ENCODE measurements at regions not wholly inside any gene's neighbourhood (a gene's known extent, or its start where the extent isn't known, plus 50 kb on each side); places are given as distances from the start of the nearest gene placed in this dataset.

DNA sequence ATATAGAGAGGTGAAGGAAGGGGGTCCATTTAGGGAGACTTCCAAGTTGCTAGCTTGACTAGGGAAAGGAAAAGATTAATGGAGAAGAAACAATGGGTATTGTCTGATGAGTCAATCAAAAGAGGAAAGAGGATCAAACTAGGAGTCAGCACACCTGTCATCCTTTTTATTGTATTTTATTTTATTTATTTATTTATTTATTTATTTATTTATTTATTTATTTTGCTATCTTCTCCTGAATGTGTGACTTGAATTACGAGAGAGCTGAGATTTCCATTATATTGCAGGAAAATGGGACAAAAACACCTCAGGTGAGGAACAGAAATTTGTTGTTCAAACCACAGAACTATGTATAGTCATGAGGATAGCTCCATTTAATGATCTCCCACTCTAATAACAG is 58.9 kb downstream of the NUDT11 start:
- H3K36me3 Mint-ChIP-seq (ENCODE audit: low read depth), result no peaks in the 10 kb centered on the region
- no peak for DNase-seq
- H3K9me3 ChIP-seq (ENCODE audit: control insufficient read depth in 1 of 2, insufficient read depth in 1 of 2, low read length in 2 of 2), result no peaks in the 10 kb centered on the region
- no peaks in the 10 kb centered on the region for H3K27me3 Mint-ChIP-seq
- TF ChIP-seq, protein P1, sequence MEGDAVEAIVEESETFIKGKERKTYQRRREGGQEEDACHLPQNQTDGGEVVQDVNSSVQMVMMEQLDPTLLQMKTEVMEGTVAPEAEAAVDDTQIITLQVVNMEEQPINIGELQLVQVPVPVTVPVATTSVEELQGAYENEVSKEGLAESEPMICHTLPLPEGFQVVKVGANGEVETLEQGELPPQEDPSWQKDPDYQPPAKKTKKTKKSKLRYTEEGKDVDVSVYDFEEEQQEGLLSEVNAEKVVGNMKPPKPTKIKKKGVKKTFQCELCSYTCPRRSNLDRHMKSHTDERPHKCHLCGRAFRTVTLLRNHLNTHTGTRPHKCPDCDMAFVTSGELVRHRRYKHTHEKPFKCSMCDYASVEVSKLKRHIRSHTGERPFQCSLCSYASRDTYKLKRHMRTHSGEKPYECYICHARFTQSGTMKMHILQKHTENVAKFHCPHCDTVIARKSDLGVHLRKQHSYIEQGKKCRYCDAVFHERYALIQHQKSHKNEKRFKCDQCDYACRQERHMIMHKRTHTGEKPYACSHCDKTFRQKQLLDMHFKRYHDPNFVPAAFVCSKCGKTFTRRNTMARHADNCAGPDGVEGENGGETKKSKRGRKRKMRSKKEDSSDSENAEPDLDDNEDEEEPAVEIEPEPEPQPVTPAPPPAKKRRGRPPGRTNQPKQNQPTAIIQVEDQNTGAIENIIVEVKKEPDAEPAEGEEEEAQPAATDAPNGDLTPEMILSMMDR (IDR thresholded peaks at IDR 0.05), result no peak
- POLR2A ChIA-PET, result no interaction called here
- no peak overlapping the region for H3K4me3 Mint-ChIP-seq
- H3K4me1 Mint-ChIP-seq (ENCODE audit: low read depth), result no peaks in the 10 kb centered on the region
- no peaks in the 10 kb centered on the region for H3K27me3 ChIP-seq (ENCODE audit: control insufficient read depth in 1 of 2, insufficient read depth in 2 of 2, low read length in 2 of 2)
- CTCF ChIA-PET, result interaction anchor here (2.1 kb wide), 1 partner anchor 17 kb away, joined by 7 read pairs; no protein-coding TSS in a partner anchor
- H3K27ac ChIP-seq (ENCODE audit: low read depth in 1 of 2, low read length in 2 of 2), result no peak overlapping the region
- H3K27ac Mint-ChIP-seq, result no peak overlapping the region
- no peak overlapping the region for H3K4me3 ChIP-seq (ENCODE audit: low read length)
- H3K36me3 ChIP-seq (ENCODE audit: insufficient read depth, low read length), result no peaks in the 10 kb centered on the region
- intact Hi-C loops (cut with DNase I, micrococcal nuclease), result no loop called here
- no peaks in the 10 kb centered on the region for H3K9me3 Mint-ChIP-seq
- H3K4me1 ChIP-seq (ENCODE audit: insufficient read depth, low read length), result no peaks in the 10 kb centered on the region
- ATAC-seq (ENCODE audit: poor library complexity), result no peak

DNA sequence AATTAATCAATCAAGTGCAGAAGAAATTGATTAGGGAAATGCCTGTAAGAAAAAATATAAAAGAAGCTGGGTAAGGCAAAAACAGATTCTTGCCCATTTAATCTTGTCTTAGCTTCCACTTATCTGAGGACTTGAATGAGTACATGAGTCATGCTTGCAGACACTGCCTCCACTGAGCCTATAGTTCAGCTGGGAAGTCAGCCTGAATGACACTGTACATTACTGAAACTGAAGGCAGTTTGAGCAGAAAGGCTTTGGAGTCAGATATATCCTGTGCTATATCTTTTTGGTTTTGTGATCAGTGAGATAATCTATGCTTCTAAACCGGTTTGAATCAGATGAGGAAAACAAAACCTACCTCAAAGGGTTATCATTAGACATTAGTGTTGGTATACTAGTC is 61.3 kb downstream of the NUDT11 start:
- Mint-ChIP-seq H3K27ac (no peak overlapping the region), H3K36me3 (ENCODE audit: low read depth) (no peaks in the 10 kb centered on the region), H3K4me1 (ENCODE audit: low read depth) (no peaks in the 10 kb centered on the region), H3K4me3 (no peak overlapping the region), H3K9me3 (no peaks in the 10 kb centered on the region), H3K27me3 (no peaks in the 10 kb centered on the region)
- intact Hi-C loops (cut with DNase I, micrococcal nuclease), result no loop called here
- Histone ChIP-seq H3K4me1 (ENCODE audit: insufficient read depth, low read length) (no peaks in the 10 kb centered on the region), H3K27me3 (ENCODE audit: control insufficient read depth in 1 of 2, insufficient read depth in 2 of 2, low read length in 2 of 2) (no peaks in the 10 kb centered on the region), H3K9me3 (ENCODE audit: control insufficient read depth in 1 of 2, insufficient read depth in 1 of 2, low read length in 2 of 2) (no peaks in the 10 kb centered on the region), H3K27ac (ENCODE audit: low read depth in 1 of 2, low read length in 2 of 2) (no peak overlapping the region), H3K36me3 (ENCODE audit: insufficient read depth, low read length) (no peaks in the 10 kb centered on the region), H3K4me3 (ENCODE audit: low read length) (no peak overlapping the region)
- CTCF ChIA-PET, result interaction anchor here (1.2 kb wide), 1 partner anchor 26 kb away, joined by 3 read pairs; no protein-coding TSS in a partner anchor
- POLR2A ChIA-PET, result no interaction called here
- DNase-seq (no peak), ATAC-seq (ENCODE audit: poor library complexity) (no peak)
- TF ChIP-seq, protein P1 (IDR thresholded peaks at IDR 0.05), result no peak

DNA sequence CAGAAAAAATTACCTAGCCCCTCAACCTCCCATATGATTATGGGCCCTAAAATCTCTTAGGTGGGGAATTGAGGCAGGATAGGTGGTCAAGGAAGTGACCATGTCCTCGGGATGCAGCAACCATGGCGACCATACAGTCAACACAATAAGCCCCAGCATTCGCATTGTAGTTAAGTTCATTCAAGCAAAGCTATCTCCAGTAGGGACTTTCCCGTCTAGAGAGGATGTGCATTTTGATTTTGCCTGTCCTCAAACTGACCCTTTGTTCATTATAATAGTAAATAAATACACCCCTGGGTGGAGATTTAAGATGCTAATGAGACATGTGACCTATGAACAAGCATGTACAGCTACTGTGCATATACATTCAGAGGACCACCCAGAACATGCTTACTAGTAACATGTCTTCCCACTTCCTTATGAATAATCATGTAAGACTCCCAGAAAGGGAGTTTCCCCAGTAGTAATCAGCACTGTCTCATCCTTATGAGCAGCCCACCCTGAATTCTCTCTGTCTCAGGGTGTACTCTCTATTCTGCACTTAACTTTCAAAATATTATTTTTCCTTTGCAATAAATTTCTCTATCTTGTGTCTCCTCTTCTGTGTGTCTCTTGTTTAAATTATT is 74.3 kb downstream of the NUDT11 start:
- Histone ChIP-seq H3K4me3 (ENCODE audit: low read length) (no peak overlapping the region), H3K4me1 (ENCODE audit: insufficient read depth, low read length) (no peaks in the 10 kb centered on the region), H3K27ac (ENCODE audit: low read depth in 1 of 2, low read length in 2 of 2) (no peak overlapping the region), H3K27me3 (ENCODE audit: control insufficient read depth in 1 of 2, insufficient read depth in 2 of 2, low read length in 2 of 2) (no peaks in the 10 kb centered on the region), H3K36me3 (ENCODE audit: insufficient read depth, low read length) (no peaks in the 10 kb centered on the region), H3K9me3 (ENCODE audit: control insufficient read depth in 1 of 2, insufficient read depth in 1 of 2, low read length in 2 of 2) (no peaks in the 10 kb centered on the region)
- Mint-ChIP-seq H3K9me3 (no peaks in the 10 kb centered on the region), H3K36me3 (ENCODE audit: low read depth) (no peaks in the 10 kb centered on the region), H3K27me3 (no peaks in the 10 kb centered on the region), H3K4me3 (no peak overlapping the region), H3K27ac (no peak overlapping the region), H3K4me1 (ENCODE audit: low read depth) (no peaks in the 10 kb centered on the region)
- DNase-seq (no peak), ATAC-seq (ENCODE audit: poor library complexity) (no peak)
- ChIA-PET POLR2A (no interaction called here), CTCF (interaction anchor here (1.9 to 2.3 kb wide), 2 partner anchors 10 to 87 kb away, joined by 4 to 22 read pairs; no protein-coding TSS in a partner anchor)
- intact Hi-C loops (cut with DNase I, micrococcal nuclease), result loop anchor here in 1 of 2 experiments (2.0 to 10.0 kb wide), 2 partner anchors 85 to 277 kb away; no protein-coding TSS in a partner anchor
- TF ChIP-seq, protein P1 (IDR thresholded peaks at IDR 0.05), result no peak
